Stimulated activated CD4-positive, alpha-beta T cell treated with anti-CD3 and anti-CD28 coated beads, Interleukin-1b, Interleukin-23, amount 100 ng/mL, for 4 hours (primary cell): ENCODE measurements at regions not wholly inside any gene's neighbourhood (a gene's known extent, or its start where the extent isn't known, plus 50 kb on each side); places are given as distances from the start of the nearest gene placed in this dataset.
"Not testable (repeated sequence)": the region's sequence is repeated elsewhere in the genome, so short reads cannot be mapped to it uniquely, and the experiment has no call there.

ENCODE experiments used
- DNase-seq, 2 donors: peaks; one replicate each; pipeline ENCODE4 v3.0.0-alpha.2; 2020; ENCODE audit warnings: low read depth in 2 of 2

- no peak for DNase-seq
These were observed 256.2 kb upstream of the P2RY1 start for GRCh38 chr3:152578769-152579168.

DNA sequence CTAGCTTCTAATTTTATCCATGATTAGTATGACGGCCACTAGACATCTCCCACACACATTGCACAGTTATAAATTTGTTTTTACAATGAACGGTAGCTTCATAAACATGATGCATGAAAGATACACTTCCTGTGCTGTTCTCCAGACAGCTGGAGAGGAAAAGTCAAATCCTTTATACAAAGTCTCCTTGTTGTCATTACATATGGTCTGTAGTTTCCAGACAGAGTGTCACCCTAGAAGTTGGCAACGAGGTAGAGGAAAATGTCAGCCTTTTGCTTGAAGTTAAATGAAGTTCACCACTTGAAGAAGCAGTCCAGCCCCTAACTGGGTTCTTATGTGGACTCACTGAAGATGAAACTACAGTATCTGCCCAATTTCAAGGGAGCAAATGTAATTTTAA, 253.0 kb upstream of the P2RY1 start:
- no peak for DNase-seq

DNA sequence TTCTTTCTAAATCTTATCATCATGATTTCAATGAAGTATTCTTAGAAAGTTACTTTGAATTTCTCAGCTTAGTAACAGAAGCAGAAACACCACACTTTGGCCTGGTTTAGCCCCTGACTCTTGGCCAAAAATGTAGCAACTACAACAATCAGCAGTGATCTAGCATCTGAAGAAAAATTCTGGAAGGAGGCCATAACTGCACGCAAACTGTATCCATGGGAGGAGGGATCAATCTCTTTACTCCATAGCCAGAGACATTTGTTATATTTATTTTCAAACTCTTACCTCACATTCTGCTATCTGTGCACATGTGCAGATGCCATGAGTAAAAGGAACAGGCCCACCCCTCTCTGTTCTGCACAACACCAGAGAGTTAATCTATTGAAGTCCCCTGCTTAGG, 251.0 kb upstream of the P2RY1 start:
- DNase-seq = no peak

- DNase-seq = no peak
These were observed 248.0 kb upstream of the P2RY1 start for GRCh38 chr3:152586974-152587373.

GRCh38 chr3:152587861-152588260, 247.1 kb upstream of the P2RY1 start:
- DNase-seq = no peak

DNA sequence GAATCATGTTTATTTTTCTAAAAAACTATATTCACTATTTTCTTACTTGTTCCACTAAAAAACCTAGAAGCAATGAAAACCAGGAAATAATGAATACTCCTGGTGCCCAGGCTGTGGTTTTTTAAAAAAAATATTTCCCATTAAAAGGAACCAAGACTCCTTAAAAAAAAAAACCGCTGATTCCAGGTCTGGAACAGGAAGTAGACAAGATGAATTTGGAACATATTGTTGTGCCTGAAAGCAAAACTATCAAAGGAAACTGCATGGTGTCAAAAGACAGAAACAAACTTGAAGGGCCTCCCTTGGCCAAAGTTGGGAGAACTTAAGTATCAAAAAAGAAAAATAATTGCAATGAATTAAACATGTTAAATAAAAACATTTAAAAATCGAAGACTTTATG, 245.3 kb upstream of the P2RY1 start:
- no peak for DNase-seq

DNA sequence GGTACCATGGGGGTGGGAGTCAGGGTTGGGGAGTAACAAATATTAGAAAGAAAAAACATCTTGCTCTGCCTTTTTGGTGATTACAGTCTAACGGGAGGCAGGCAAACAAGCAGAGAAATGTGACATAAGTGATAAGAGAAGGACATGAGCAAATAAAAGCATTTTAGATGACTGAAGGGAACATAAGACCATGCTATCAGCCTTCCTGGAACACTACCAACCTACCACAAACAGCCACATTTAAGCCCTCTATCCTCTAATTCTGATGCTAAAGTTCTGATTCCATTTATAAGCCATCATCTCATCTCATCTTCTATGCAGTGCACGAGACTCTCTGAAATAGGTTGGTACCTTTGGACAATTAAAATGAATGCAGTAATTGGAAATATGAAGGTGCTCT, 243.4 kb upstream of the P2RY1 start:
- no peak for DNase-seq

- no peak for DNase-seq
These were observed 241.7 kb upstream of the P2RY1 start for GRCh38 chr3:152593242-152593641.

GRCh38 chr3:152595975-152596821, 238.7 kb upstream of the P2RY1 start:
- DNase-seq = no peak

DNA sequence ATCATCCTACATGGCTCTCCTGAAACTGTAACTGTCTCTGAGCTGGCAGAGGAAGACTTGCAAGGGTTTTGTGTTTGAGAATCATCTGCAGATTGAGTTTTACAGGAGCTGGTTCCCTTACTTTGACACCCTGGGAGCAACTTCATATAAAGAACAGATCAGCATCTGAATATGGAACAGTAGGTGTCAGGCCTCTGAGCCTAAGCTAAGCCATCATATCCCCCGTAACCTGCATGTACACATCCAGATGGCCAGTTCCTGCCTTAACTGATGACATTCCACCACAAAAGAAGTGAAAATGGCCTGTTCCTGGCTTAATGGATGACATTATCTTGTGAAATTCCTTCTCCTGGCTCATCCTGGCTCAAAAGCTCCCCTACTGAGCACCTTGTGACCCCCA, 238.1 kb upstream of the P2RY1 start:
- DNase-seq = not testable (repeated sequence)

GRCh38 chr3:152606146-152606545, 228.8 kb upstream of the P2RY1 start:
- no peak for DNase-seq

DNA sequence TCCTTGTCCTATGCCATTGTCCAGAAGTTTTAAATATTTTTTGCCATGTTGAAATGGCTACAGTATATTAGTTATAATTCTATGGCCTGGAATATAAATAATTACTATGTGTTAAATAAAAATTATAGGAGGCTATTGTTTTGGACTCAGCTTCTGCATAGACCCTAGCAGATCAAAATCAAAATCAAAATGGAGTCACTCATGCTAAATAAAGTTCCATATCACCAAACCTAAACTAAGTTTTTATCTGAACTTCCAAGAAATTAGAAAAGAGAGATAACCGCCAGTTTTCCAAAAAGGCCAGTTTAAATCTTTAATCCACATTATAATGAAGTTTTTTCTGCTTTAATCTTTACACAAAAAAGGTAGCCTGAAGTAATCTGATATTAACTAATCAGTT, 227.8 kb upstream of the P2RY1 start:
- no peak for DNase-seq

GRCh38 chr3:152608696-152609594, 226.0 kb upstream of the P2RY1 start:
- DNase-seq = no peak

- DNase-seq = no peak
These were observed 225.0 kb upstream of the P2RY1 start for GRCh38 chr3:152609891-152610290.

GRCh38 chr3:152610622-152611021, 224.3 kb upstream of the P2RY1 start:
- DNase-seq = no peak

DNA sequence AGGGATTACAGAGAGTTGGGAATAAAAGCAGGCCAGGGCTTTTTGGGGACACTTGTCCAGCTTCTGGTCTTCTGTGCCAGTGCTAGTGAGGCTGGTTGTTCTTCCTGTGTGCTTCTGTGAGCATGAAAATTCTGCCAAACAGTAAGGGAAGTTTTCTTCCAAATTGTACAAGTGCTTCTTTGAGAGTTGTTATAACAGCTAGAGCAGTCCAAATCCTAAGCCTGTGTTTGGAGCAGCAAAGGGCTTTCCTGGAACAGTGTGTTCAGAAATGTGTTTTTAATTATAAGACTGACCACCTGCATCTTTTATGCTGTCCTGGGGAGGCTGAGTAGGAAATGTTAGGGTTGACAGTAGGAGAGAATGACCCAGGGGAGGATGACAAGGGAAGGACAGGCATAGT, 223.0 kb upstream of the P2RY1 start:
- no peak for DNase-seq

GRCh38 chr3:152613851-152614250, 221.1 kb upstream of the P2RY1 start:
- no peak for DNase-seq

GRCh38 chr3:152615681-152616080, 219.2 kb upstream of the P2RY1 start:
- DNase-seq = no peak

DNA sequence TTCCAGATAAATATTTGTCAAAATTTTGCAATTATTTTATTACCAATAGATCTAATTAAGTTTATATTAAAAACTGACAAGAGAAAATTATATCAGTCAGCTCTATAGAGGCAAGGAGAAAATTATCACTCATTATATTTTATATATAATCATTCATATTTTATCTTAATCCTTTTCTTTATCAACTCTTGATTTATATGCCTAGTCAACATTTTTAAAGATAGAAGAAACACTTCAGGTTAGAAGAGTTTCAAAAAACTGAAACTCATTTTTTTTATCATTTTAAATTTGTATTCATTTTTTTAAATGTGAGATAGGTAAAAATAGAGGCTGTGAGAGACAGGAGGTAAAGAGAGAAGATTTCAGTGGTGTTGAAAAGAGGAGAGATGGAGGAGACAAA, 217.3 kb upstream of the P2RY1 start:
- DNase-seq = no peak

DNA sequence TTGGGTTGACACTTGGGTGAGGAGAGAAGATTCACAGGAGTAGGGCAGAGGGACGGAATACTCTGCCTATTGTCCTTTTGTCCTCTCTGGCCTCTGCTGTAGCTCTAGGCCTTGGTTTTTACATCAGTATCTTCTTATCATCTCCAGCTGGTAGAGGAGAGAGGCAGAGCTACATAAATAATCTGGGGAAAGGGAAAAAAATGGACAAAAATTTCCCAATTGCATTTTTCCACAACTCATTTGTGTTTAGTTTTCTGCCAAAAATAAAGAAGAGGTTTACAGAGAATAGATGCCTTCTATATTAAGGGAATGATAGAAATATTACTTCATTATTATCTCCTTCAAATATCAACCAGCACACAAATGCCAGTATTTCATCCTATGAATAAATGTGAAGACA, 216.4 kb upstream of the P2RY1 start:
- DNase-seq = no peak

DNA sequence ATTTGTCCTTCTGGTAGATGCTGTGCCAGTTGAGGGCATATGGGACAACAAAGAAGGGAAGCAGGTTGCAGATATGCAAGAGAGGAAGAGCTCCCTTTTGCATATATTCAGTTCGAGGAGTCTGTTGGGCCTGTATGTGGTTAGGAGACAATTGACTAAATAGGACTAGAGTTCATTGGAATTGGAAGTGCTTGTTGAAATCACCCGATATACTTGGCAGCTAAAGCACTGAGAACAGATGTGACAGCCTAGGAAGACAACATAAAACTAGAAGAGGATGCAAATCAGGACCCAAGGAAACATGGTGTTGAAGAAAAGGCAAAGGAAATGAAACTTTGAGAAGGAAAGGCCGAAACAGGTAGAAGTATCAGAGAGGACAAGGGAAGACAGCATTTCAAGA, 215.2 kb upstream of the P2RY1 start:
- DNase-seq = no peak

GRCh38 chr3:152620395-152620794, 214.5 kb upstream of the P2RY1 start:
- no peak for DNase-seq
